GM12875 (cell line): ENCODE measurements at regions not wholly inside any gene's neighbourhood (a gene's known extent, or its start where the extent isn't known, plus 50 kb on each side); places are given as distances from the start of the nearest gene placed in this dataset.

Experiments used
- H3K4me3 ChIP-seq: one replicate; pipeline ENCODE4 v1.5.1; 2011; ENCODE audit warnings: low read depth, low read length, control low read depth
- TF ChIP-seq, protein P1 (sequence below): IDR thresholded peaks from 2 replicates; pipeline ENCODE4 v1.5.1; 2011; ENCODE audit warnings: low read depth, mild to moderate bottlenecking, control low read depth, inconsistent platforms, low read length, moderate library complexity, borderline replicate concordance; ENCODE audit not compliant: insufficient read depth

DNA sequence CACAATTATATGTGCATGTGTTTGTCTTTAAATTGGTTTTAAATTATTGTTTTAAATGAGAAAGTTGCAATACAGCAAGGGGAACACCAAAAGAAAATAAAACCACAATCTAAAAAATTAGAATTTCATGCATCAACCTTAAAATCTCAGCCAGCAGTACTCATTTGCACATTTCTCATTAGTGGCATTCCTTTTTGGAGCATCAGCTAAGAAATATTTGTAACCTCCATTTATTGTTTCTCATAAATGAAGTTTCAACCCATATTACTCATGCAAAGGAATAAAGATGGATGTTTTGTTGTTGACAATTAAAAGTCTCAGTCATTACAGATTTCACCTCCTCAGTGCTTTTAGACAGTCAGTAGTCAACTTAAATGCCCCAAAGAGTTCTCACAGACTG, 160.1 kb downstream of the TBX15 start:
- H3K4me3 ChIP-seq, result no peak overlapping the region
- TF ChIP-seq, protein P1, sequence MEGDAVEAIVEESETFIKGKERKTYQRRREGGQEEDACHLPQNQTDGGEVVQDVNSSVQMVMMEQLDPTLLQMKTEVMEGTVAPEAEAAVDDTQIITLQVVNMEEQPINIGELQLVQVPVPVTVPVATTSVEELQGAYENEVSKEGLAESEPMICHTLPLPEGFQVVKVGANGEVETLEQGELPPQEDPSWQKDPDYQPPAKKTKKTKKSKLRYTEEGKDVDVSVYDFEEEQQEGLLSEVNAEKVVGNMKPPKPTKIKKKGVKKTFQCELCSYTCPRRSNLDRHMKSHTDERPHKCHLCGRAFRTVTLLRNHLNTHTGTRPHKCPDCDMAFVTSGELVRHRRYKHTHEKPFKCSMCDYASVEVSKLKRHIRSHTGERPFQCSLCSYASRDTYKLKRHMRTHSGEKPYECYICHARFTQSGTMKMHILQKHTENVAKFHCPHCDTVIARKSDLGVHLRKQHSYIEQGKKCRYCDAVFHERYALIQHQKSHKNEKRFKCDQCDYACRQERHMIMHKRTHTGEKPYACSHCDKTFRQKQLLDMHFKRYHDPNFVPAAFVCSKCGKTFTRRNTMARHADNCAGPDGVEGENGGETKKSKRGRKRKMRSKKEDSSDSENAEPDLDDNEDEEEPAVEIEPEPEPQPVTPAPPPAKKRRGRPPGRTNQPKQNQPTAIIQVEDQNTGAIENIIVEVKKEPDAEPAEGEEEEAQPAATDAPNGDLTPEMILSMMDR, result no peak

DNA sequence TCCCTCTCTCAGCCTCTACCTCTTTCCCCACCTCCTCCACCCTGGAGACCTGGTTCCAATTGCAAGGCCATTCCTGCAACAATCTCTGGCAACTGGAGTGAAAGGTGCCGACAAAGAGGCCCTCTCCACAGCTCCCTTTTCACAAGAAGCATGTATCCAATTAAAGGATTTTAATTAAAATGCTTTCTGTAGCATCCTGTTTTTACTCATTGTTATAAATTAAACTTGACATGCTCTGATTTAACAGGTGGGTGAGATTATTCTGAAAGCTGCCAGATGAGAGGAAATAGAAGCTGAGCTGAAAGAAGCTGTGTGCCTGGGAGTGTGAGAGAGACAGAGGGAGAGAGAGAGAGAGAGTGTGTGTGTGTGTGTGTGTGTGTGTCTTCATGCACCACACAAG, 160.5 kb downstream of the TBX15 start:
- TF ChIP-seq, protein P1, result no peak
- no peak overlapping the region for H3K4me3 ChIP-seq

- H3K4me3 ChIP-seq, result no peak overlapping the region
- TF ChIP-seq, protein P1, result no peak
These were observed 160.9 kb downstream of the TBX15 start for GRCh38 chr1:118827207-118827606.

GRCh38 chr1:118826669-118827068, 161.5 kb downstream of the TBX15 start:
- no peak overlapping the region for H3K4me3 ChIP-seq
- TF ChIP-seq, protein P1, result no peak

DNA sequence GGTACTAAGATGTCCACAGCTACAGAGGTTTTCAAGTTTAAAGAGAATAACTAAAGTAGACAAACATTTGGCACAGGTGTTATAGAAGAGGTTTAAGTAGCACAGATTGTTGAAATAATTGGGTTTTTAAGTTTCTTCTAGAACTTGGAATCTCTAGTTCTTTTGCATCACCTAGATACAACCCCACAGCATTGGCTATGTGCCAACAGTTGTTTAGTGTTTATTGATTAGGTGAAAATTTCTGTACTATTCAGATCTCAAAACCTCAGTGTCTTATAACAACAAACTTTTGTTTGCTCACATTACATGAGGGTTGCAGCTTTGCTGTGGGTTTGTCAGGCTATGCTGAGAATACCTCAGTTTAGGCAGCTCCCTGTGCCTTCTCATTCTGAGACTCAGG, 162.5 kb downstream of the TBX15 start:
- no peak overlapping the region for H3K4me3 ChIP-seq
- TF ChIP-seq, protein P1, result no peak

GRCh38 chr1:118821801-118822200, 166.3 kb downstream of the TBX15 start:
- TF ChIP-seq, protein P1, result no peak
- no peak overlapping the region for H3K4me3 ChIP-seq

- TF ChIP-seq, protein P1, result no peak
- no peak overlapping the region for H3K4me3 ChIP-seq
These were observed 167.3 kb downstream of the TBX15 start for GRCh38 chr1:118820864-118821263.
